Mucosa of gallbladder (tissue), 1 donor: ENCODE measurements at regions not wholly inside any gene's neighbourhood (a gene's known extent, or its start where the extent isn't known, plus 50 kb on each side); places are given as distances from the start of the nearest gene placed in this dataset.

Source experiments
- DNase-seq: peaks from one replicate; pipeline ENCODE4 v3.0.0-alpha.2; 2020; ENCODE audit warnings: low spot score
- donor health status: DM: no; HTN: no; CAD: no.

DNA sequence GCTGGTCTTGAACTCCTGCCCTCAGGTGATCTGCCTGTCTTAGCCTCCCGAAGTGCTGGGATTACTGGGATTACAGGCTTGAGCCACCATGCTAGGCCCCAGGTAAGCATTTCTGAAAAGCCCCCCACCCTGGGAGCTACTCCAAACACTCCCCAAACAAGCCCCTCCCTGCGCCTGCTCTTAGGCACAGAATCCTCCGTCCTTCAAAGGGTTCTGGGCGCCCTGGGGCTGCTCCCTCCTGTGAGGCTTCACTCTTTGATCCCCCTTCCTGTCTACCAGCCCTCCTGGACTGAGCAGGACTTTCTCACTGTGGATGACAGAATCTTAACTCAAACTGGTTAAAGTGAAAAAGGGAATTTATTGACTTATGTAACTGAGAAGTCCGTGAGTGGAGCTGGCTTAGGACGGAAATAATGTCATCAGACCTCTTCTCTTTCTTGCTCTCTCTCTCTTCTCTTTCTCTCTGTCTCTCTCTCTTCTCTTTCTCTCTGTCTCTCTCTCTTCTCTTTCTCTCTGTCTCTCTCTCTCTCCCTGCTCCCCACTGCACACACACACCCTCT lies 66.9 kb upstream of the CLMN start:
- DNase-seq = no peak

GRCh38 chr14:95385701-95386100 lies 66.0 kb upstream of the CLMN start:
- no peak for DNase-seq

DNA sequence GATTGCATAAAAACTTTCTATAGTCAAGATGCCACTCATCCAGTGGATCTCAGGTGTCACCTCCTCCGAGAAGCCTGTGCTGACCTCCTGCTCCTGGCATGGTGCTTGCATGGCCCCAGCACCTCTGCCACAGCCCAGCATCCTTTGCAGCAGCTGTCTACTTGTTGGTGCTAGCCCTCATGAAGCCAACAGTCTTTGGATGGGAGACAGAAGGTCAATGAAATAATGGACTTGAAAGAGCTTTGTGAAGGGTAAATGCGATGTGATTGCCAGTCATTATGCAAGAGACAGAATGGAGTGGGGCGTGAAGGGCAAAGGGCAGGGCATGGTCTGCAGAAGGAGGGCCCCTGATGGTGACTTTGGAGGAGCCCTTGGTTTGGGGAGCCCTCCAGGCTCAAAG lies 63.0 kb upstream of the CLMN start:
- no peak for DNase-seq

DNA sequence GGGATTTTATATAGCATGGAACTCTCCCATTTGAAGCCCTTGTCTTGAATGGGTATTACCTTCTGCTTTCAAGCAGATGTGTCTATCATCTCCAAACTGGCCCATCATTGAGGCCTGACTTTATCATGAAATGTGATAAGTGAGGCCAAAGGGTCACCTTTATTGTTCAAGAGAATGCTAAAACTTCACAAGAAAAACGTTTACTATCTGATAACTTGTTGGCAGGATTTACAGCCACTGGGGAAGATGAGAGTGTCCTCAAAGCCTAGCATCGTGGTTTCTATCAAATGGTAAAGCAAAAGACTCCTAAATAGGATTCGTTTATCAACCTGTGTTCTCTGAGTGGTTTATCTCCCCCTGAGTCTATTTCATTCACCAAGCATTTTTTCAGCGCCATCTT lies 62.0 kb upstream of the CLMN start:
- no peak for DNase-seq

GRCh38 chr14:95380350-95381042 lies 60.8 kb upstream of the CLMN start:
- DNase-seq = no peak

DNA sequence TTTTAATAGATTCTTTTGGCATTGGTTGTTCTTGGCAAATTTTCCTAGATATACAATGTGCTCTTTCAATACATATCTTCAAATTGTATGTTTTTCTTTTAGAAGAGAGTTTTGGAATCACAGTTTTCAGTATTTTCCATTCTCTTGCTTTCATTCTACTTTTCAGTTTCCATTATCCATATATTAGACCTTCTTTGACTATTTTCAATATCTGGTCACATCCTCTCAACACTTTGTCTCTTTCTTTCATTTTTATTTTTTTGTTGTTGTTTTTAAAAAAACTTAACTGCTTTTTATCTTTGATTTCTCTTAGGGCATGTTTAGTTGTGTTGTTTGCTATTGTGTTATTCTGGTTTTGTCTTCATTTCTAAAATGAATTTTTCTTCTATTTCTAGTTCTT lies 59.9 kb upstream of the CLMN start:
- DNase-seq = no peak

DNA sequence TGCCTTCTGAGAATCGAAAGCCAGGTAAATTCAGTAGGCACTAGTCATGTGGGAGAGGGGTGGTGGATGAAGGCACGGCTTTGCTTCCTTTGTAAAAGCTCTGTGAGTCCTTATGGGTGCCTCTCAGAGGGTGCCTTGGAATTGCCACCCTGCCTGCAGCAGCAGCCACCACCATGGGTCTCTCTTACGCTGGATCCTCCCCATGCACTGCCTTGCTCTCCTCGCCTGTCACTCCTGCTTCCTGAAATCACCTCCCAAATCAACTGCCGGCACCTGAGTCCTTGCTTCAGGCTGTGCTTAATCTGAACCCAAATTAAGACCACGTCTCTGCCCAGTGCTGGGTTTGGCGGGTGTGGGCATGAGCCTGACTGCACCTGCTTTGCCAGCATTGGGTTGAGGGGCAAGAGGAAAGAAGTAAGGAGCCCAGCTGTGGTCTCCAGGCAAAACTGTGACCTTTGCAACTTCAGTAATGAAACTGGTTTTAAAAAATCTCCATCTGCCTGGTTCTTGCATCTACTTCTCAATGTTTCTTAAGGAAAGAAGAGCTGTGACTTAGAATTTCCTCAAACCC lies 55.9 kb upstream of the CLMN start:
- DNase-seq = no peak

DNA sequence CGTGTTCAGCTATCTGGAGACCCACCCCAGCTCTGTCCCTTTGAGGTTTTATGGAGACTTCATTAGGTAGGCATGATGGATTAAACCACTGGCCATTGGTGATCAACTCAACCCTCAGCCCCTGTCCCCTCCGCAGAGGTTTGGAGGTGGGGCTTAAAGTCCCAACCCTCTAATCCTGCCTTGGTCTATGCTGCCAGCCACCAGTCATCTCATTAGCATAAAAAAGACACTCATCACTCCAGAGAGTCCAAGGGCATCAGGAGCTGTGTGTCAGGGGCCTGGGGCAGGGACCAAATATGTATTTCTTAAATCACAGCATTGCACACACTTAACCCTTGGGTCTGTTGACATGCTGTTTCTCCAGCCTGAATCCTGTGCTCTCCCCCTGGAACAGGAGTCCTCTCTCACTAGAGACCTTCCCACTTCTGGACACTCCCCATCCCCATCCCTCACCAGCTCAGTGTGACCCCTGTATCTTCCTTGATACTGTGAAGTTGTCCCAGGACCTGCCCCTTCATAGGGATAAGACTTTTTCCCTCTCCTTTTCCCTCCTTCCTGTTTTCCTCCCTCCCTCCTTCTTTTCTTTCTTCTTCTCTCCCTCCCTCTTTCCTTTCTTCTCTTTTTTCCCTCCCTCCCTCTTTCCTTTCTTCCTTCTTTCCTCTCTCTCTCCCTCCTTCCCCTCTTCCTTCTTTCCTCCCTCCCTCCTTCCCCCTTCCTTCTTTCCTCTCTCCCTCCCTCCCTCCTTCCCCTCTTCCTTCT lies 54.7 kb upstream of the CLMN start:
- DNase-seq = no peak

DNA sequence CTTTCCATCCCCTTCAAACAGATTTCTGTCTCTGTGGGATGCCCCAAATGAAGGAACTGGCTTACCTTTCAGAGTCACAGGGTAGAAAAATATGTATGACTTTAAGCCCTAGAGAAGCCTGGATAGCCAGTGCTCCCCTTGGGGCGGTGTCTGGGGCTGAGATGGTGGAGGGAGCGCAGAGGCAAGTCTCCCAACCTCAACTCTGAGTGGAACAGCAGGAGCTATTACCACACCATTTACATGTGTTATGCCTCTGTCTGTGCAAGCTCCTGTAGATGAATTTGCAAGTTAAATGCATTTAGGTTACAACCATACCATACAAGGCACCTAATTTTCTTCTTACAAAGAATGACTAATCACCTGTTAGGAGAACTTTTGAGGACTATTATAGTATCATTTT lies 50.4 kb upstream of the CLMN start:
- DNase-seq = no peak
